ENCODE measurements at regions not wholly inside any gene's neighbourhood (a gene's known extent, or its start where the extent isn't known, plus 50 kb on each side); places are given as distances from the start of the nearest gene placed in this dataset.

DNA sequence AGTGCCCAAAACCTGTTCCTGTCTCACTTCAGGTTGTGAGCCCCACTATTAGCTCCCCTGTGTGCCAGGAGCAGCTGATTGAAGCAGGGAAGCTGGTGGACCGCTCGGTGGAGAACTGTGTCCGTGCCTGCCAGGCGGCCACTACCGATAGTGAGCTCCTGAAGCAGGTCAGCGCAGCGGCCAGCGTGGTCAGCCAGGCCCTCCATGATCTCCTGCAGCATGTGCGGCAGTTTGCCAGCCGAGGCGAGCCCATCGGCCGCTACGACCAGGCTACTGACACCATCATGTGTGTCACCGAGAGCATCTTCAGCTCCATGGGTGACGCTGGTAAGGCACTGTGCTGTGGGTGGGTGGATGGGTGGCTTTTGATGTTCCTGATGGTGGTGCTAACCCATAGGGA is 334.1 kb upstream of the TPM1 start:
- DNase-seq, result no peak
- intact Hi-C loops (cut with micrococcal nuclease), result no loop called here
- CTCF ChIA-PET, result interaction anchor here (0.6 kb wide), 1 partner anchor 34 kb away, joined by 3 read pairs; no protein-coding TSS in a partner anchor

DNA sequence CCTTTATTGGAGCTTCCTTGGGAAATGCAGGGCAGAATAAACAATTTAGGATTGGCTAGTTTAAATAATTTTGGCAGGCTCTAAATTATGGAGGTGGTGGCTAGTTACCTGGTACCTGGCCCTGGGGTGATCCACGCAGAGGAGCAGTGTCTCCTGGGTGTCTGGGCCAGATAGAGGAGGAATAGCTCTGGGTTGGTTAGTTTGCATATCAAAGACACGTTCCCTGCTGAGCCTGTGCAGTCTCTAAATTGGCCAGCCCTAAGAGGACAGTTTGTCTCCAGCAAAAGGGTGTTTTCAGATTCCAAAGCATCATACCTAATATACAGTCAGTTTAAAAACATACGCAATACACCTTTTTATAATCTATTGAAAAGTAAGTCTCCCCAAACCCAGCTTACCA is 333.3 kb upstream of the TPM1 start:
- ATAC-seq (ENCODE audit: low read depth), result no peak
- no peaks in the 10 kb centered on the region for H3K4me1 Mint-ChIP-seq
- intact Hi-C loops (cut with micrococcal nuclease), result no loop called here
- H3K27ac Mint-ChIP-seq, result no peak overlapping the region
- TF ChIP-seq, protein P1, sequence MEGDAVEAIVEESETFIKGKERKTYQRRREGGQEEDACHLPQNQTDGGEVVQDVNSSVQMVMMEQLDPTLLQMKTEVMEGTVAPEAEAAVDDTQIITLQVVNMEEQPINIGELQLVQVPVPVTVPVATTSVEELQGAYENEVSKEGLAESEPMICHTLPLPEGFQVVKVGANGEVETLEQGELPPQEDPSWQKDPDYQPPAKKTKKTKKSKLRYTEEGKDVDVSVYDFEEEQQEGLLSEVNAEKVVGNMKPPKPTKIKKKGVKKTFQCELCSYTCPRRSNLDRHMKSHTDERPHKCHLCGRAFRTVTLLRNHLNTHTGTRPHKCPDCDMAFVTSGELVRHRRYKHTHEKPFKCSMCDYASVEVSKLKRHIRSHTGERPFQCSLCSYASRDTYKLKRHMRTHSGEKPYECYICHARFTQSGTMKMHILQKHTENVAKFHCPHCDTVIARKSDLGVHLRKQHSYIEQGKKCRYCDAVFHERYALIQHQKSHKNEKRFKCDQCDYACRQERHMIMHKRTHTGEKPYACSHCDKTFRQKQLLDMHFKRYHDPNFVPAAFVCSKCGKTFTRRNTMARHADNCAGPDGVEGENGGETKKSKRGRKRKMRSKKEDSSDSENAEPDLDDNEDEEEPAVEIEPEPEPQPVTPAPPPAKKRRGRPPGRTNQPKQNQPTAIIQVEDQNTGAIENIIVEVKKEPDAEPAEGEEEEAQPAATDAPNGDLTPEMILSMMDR (IDR thresholded peaks at IDR 0.05), result no peak
- H3K36me3 Mint-ChIP-seq (ENCODE audit: low read depth), result no peaks in the 10 kb centered on the region
- ChIA-PET CTCF (interaction anchor here (0.6 kb wide), 1 partner anchor 33 kb away, joined by 3 read pairs; no protein-coding TSS in a partner anchor), POLR2A (no interaction called here)
- H3K27me3 Mint-ChIP-seq, result no peaks in the 10 kb centered on the region
- H3K9me3 Mint-ChIP-seq, result no peaks in the 10 kb centered on the region
- H3K4me3 Mint-ChIP-seq, result no peak overlapping the region
- no peak for DNase-seq

More for the DNA sequence above, 334.1 kb upstream of the TPM1 start:
- H3K4me3 Mint-ChIP-seq, result no peak overlapping the region
- POLR2A ChIA-PET, result no interaction called here
- TF ChIP-seq, protein P1 (IDR thresholded peaks at IDR 0.05), result no peak
- H3K27ac Mint-ChIP-seq, result no peak overlapping the region
- no peaks in the 10 kb centered on the region for H3K36me3 Mint-ChIP-seq (ENCODE audit: low read depth)
- H3K9me3 Mint-ChIP-seq, result no peaks in the 10 kb centered on the region
- H3K4me1 Mint-ChIP-seq, result no peaks in the 10 kb centered on the region
- no peaks in the 10 kb centered on the region for H3K27me3 Mint-ChIP-seq
- ATAC-seq (ENCODE audit: low read depth), result no peak

DNA sequence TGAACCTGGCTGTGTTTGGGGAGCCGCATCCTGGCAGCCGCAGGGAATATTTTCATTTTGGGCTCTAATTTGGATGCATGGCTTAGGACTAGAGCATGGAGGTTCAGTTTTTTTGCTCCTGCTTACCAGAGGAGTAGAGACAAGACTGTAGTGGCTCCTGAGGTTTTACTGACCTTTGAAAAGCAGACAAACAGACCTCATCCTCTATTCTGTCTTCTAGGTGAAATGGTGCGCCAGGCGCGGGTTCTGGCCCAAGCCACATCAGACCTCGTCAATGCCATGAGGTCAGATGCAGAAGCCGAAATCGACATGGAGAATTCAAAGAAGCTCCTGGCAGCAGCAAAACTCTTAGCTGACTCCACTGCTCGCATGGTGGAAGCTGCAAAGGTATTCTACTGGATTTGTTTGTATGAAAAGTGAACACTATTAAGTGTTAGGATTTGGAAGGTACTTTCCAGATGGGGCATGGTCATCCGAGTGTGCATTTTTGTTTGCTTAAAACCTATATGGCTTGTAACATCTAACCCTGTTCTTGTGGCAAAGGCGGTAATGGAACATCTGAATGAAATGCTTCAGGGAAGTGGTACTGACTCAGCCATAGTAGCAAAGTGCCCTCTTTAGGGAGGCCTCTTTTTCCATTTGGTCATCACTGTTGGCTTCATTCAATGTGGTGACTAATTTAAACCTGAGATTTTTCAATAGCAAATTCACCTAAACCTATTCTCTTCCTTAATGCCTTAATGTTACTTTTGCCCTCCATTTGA is 330.7 kb upstream of the TPM1 start:
- POLR2A ChIA-PET, result no interaction called here
- H3K27ac Mint-ChIP-seq, result no peak overlapping the region
- no peak for ATAC-seq (ENCODE audit: low read depth)
- intact Hi-C loops (cut with micrococcal nuclease), result no loop called here
- H3K9me3 Mint-ChIP-seq, result no peaks in the 10 kb centered on the region
- no peak for DNase-seq
- H3K4me1 Mint-ChIP-seq, result no peaks in the 10 kb centered on the region
- TF ChIP-seq, protein P1 (IDR thresholded peaks at IDR 0.05), result no peak
- CTCF ChIA-PET, result no interaction called here
- no peak overlapping the region for H3K4me3 Mint-ChIP-seq
- no peaks in the 10 kb centered on the region for H3K36me3 Mint-ChIP-seq (ENCODE audit: low read depth)
- no peaks in the 10 kb centered on the region for H3K27me3 Mint-ChIP-seq

DNA sequence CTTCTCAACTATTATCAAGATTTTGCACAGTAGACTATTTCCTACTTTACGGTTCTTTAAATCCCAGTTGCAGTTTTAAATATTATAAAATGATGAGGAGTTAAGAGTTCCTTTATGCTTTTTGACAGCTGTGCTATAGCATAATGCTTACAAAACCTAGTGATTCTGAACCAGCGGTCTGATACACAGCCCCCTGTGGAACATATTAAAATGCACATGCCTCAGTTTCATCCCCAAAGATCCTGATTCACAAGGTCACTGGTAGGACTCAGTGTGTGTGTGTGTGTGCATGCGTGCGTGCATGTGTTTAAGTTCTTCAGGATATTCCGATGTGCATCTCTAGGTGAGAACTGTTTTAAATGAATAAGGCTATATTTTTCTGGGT is 330.1 kb upstream of the TPM1 start:
- ChIA-PET CTCF (no interaction called here), POLR2A (no interaction called here)
- intact Hi-C loops (cut with micrococcal nuclease), result no loop called here
- H3K9me3 Mint-ChIP-seq, result no peaks in the 10 kb centered on the region
- no peak for DNase-seq
- no peaks in the 10 kb centered on the region for H3K27me3 Mint-ChIP-seq
- TF ChIP-seq, protein P1 (IDR thresholded peaks at IDR 0.05), result no peak
- no peak overlapping the region for H3K27ac Mint-ChIP-seq
- no peaks in the 10 kb centered on the region for H3K4me1 Mint-ChIP-seq
- H3K36me3 Mint-ChIP-seq (ENCODE audit: low read depth), result no peaks in the 10 kb centered on the region
- no peak overlapping the region for H3K4me3 Mint-ChIP-seq
- ATAC-seq (ENCODE audit: low read depth), result no peak

DNA sequence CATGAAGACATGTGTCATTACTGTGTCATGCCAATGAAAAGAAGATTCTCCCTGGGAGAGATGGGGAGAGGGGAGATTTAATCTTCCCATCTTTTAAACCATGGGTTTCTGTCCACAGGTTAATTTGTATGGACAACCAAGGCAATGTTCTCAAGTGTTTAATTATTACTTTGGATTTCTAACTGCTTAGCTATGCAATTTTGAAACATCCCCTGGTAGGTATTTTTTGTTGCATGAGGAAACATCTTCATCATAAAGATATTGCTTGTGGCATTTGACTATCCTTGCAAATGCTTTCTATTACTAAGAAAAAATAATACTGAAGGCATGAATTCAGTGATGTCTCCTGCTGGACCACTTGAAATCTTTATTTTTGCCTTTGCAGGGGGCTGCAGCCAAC is 326.6 kb upstream of the TPM1 start:
- TF ChIP-seq, protein P1 (IDR thresholded peaks at IDR 0.05), result no peak
- no peaks in the 10 kb centered on the region for H3K36me3 Mint-ChIP-seq (ENCODE audit: low read depth)
- DNase-seq (no peak), ATAC-seq (ENCODE audit: low read depth) (no peak)
- ChIA-PET POLR2A (no interaction called here), CTCF (no interaction called here)
- intact Hi-C loops (cut with micrococcal nuclease), result no loop called here
- H3K4me3 Mint-ChIP-seq, result no peak overlapping the region
- no peaks in the 10 kb centered on the region for H3K27me3 Mint-ChIP-seq
- no peaks in the 10 kb centered on the region for H3K9me3 Mint-ChIP-seq
- H3K4me1 Mint-ChIP-seq, result no peaks in the 10 kb centered on the region
- H3K27ac Mint-ChIP-seq, result no peak overlapping the region
